ENCODE measurements at regions not wholly inside any gene's neighbourhood (a gene's known extent, or its start where the extent isn't known, plus 50 kb on each side); places are given as distances from the start of the nearest gene placed in this dataset.
A peak's percentile ranks its signal among the peaks of the same experiment; 100 is the strongest.

DNA sequence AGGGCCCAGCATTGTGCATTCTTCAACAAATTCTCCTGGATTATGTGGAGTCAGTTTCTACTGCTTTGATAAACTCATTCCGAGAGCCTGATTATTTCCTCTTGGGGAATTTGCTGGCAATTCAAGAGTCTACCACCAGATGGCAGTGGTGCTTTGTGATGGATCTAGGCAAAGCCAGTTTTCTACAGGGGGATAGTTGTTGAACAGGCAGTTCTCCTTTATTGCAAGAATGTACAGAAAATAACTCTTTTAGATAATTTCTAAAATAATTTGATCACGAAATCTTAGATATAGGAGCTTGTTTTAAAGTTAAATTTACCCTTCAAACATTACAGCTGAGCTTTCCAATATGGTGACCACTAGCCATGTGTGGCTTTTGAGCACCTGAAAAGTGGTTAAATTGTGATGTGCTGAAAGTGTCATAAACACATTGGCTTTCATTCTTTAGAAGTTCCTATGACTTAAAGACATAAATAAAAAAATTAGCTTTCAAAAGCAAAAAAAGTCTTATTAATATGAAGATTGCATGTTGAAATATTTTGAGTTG lies 66.7 kb upstream of the HAAO start:
- Histone ChIP-seq H3K27me3 (ENCODE audit: control insufficient read depth in 3 of 3, insufficient read depth in 3 of 3, low read depth in 1 of 3, low read length in 3 of 3) (no peaks in the 10 kb centered on the region), H3K36me3 (replicated peaks in 1 of 2; ENCODE audit: control insufficient read depth in 2 of 2, insufficient read depth in 2 of 2, low read length in 2 of 2) (no peaks in the 10 kb centered on the region), H4K91ac (ENCODE audit: low read depth, low read length, poor library complexity) (no peak overlapping the region), H3K4me2 (ENCODE audit: insufficient read depth, low read length, poor library complexity, severe bottlenecking) (no peak overlapping the region), H3K18ac (ENCODE audit: low read length) (no peak overlapping the region), H3K4ac (ENCODE audit: low read length) (no peak overlapping the region), H3K4me1 (ENCODE audit: control insufficient read depth in 2 of 2, insufficient read depth in 1 of 2, low read depth in 1 of 2, low read length in 2 of 2) (peaks cover 6% of the 10 kb centered on the region in 2 donors), H3K14ac (ENCODE audit: low read length) (no peak overlapping the region), H2BK12ac (ENCODE audit: low read length) (no peak overlapping the region), H3K4me3 (ENCODE audit: low read length in 2 of 2) (no peak overlapping the region), H3K9ac (ENCODE audit: low read depth, low read length, poor library complexity) (no peak overlapping the region), H3K79me1 (ENCODE audit: low read depth, low read length) (no peaks in the 10 kb centered on the region), H2BK15ac (ENCODE audit: low read length) (no peak overlapping the region), H2BK120ac (ENCODE audit: low read depth, low read length) (no peak overlapping the region), H3K27ac (replicated peaks; ENCODE audit: low read length) (no peak overlapping the region), H4K8ac (ENCODE audit: low read depth, low read length) (no peak overlapping the region), H2AFZ (ENCODE audit: low read length) (no peak overlapping the region), H2BK5ac (ENCODE audit: low read length) (no peak overlapping the region), H2AK5ac (ENCODE audit: low read depth, low read length) (no peak overlapping the region), H3K23ac (ENCODE audit: low read depth, low read length, poor library complexity) (no peak overlapping the region), H3K9me3 (replicated peaks in 1 of 2; ENCODE audit: control insufficient read depth in 2 of 2, insufficient read depth in 1 of 2, low read depth in 1 of 2, low read length in 2 of 2) (no peaks in the 10 kb centered on the region)
- DNase-seq (ENCODE audit: low spot score), result peak; percentile 88
- WGBS, 2 donors (ENCODE audit: extremely low coverage in 2 of 2, insufficient read length in 2 of 2, insufficient replicate concordance in 1 of 2), result no CpG with 5 or more reads among the region's 2 CpGs

DNA sequence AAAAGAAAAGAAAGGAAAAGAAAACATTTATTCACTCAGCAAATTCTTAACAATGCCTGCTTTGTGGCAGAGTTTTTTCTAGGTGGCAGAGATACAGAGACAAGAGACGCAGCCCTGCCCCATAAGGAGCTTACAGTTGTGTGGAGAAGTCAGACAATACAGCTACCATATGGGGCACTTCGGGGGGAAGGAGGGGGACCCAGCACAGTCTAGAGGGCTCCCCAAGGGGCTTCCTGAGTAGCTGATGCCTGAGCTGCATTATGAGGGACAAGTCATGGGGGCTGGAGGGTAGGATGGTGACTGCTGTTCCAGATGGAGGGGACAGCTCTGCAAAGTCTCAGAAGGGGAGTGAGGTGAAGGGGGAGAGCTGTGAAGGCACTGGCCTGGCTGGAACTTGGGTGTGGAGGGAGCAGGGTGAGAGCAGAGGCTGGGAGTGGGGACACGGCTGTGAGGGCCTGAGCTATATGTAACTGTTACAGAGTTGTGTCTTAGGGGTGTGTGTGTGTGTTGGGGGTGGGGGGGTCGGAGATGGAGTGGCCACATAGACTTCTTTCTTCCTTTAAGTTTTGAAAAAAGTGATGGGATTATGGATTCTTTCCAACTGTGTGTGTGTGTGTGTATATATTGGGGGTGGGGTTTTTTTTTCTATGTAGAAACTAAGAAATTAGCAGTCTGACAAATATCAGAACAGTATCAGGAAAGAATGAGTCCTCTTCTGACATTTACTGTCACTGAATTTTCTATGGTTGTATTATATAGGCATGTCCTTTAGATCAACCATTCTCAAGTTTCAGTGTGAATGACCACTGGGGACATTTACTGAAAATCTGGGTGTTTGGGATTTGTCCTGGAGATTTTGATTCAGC lies 66.0 kb upstream of the HAAO start:
- H3K4ac ChIP-seq (ENCODE audit: low read length), result no peak overlapping the region
- no CpG with 5 or more reads among the region's 4 CpGs for WGBS, 2 donors (ENCODE audit: extremely low coverage in 2 of 2, insufficient read length in 2 of 2, insufficient replicate concordance in 1 of 2)
- peak overlapping the region; percentile 54 for H3K18ac ChIP-seq (ENCODE audit: low read length)
- no peak overlapping the region for H3K27ac ChIP-seq (replicated peaks; ENCODE audit: low read length)
- no peaks in the 10 kb centered on the region for H3K36me3 ChIP-seq (replicated peaks in 1 of 2; ENCODE audit: control insufficient read depth in 2 of 2, insufficient read depth in 2 of 2, low read length in 2 of 2)
- no peak overlapping the region for H4K91ac ChIP-seq (ENCODE audit: low read depth, low read length, poor library complexity)
- H3K27me3 ChIP-seq (ENCODE audit: control insufficient read depth in 3 of 3, insufficient read depth in 3 of 3, low read depth in 1 of 3, low read length in 3 of 3), result no peaks in the 10 kb centered on the region
- no peak overlapping the region for H2AFZ ChIP-seq (ENCODE audit: low read length)
- DNase-seq (ENCODE audit: low spot score), result no peak
- no peak overlapping the region for H4K8ac ChIP-seq (ENCODE audit: low read depth, low read length)
- H3K4me1 ChIP-seq (ENCODE audit: control insufficient read depth in 2 of 2, insufficient read depth in 1 of 2, low read depth in 1 of 2, low read length in 2 of 2), result peaks cover 6 to 12% of the 10 kb centered on the region in 2 donors
- no peak overlapping the region for H3K4me2 ChIP-seq (ENCODE audit: insufficient read depth, low read length, poor library complexity, severe bottlenecking)
- H2BK5ac ChIP-seq (ENCODE audit: low read length), result no peak overlapping the region
- no peak overlapping the region for H2BK12ac ChIP-seq (ENCODE audit: low read length)
- H3K9ac ChIP-seq (ENCODE audit: low read depth, low read length, poor library complexity), result no peak overlapping the region
- H3K79me1 ChIP-seq (ENCODE audit: low read depth, low read length), result no peaks in the 10 kb centered on the region
- H3K4me3 ChIP-seq (ENCODE audit: low read length in 2 of 2), result no peak overlapping the region
- H3K9me3 ChIP-seq (replicated peaks in 1 of 2; ENCODE audit: control insufficient read depth in 2 of 2, insufficient read depth in 1 of 2, low read depth in 1 of 2, low read length in 2 of 2), result no peaks in the 10 kb centered on the region
- H3K23ac ChIP-seq (ENCODE audit: low read depth, low read length, poor library complexity), result no peak overlapping the region
- H2BK15ac ChIP-seq (ENCODE audit: low read length), result peak overlapping the region; percentile 24
- peak overlapping the region; percentile 79 for H2AK5ac ChIP-seq (ENCODE audit: low read depth, low read length)
- no peak overlapping the region for H3K14ac ChIP-seq (ENCODE audit: low read length)
- H2BK120ac ChIP-seq (ENCODE audit: low read depth, low read length), result no peak overlapping the region

DNA sequence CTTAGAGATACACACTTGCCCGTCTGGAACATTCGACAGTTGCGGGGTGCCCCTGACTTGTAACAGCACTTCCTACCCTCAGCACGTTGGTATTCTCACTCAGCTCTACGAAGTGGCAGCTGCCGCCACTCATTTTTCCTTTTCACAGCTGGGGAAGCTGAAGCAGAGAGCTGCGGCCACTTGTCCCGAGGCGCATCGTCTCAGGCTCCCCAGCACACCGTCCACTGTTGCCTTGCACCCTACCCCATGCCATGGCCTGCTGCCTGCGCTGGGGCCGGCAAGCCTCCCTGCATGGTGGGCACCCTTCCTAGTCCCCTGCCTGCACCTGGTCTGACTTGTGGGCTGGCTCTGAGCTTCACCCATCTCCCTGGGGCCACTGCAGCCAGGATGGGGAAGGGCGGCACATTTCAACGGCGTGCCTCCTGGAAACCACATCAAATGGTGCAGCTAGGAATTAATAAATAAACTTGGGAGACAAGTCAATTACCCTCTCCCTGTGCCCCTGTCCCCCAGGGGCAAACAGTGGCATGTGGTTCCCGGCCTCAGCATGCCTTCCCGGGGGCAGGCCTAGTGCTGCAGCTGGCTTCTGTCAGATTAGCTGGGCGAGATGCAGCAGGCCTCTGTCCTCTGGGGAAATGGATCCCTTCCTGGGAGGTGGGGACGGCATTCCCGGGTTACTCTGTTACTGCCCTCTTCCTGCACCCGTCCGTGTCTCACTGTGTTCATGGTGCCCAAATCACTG lies 64.7 kb upstream of the HAAO start:
- Histone ChIP-seq H2AK5ac (ENCODE audit: low read depth, low read length) (peak overlapping the region; percentile 43), H2BK15ac (ENCODE audit: low read length) (peak overlapping the region; percentile 91), H3K4ac (ENCODE audit: low read length) (peak overlapping the region; percentile 80), H3K4me3 (ENCODE audit: low read length in 2 of 2) (no peak overlapping the region), H2BK5ac (ENCODE audit: low read length) (no peak overlapping the region), H3K4me2 (ENCODE audit: insufficient read depth, low read length, poor library complexity, severe bottlenecking) (no peak overlapping the region), H3K14ac (ENCODE audit: low read length) (peak overlapping the region; percentile 26), H3K79me1 (ENCODE audit: low read depth, low read length) (no peaks in the 10 kb centered on the region), H4K91ac (ENCODE audit: low read depth, low read length, poor library complexity) (no peak overlapping the region), H3K18ac (ENCODE audit: low read length) (peak overlapping the region; percentile 68), H3K4me1 (ENCODE audit: control insufficient read depth in 2 of 2, insufficient read depth in 1 of 2, low read depth in 1 of 2, low read length in 2 of 2) (peaks cover 6 to 12% of the 10 kb centered on the region in 2 donors), H3K36me3 (replicated peaks in 1 of 2; ENCODE audit: control insufficient read depth in 2 of 2, insufficient read depth in 2 of 2, low read length in 2 of 2) (no peaks in the 10 kb centered on the region), H4K8ac (ENCODE audit: low read depth, low read length) (peak overlapping the region; percentile 92), H2BK12ac (ENCODE audit: low read length) (peak overlapping the region; percentile 97), H3K23ac (ENCODE audit: low read depth, low read length, poor library complexity) (peak overlapping the region; percentile 90), H3K27ac (replicated peaks; ENCODE audit: low read length) (no peak overlapping the region), H2BK120ac (ENCODE audit: low read depth, low read length) (peak overlapping the region; percentile 40), H2AFZ (ENCODE audit: low read length) (no peak overlapping the region), H3K9ac (ENCODE audit: low read depth, low read length, poor library complexity) (peak overlapping the region; percentile 55), H3K9me3 (replicated peaks in 1 of 2; ENCODE audit: control insufficient read depth in 2 of 2, insufficient read depth in 1 of 2, low read depth in 1 of 2, low read length in 2 of 2) (no peaks in the 10 kb centered on the region), H3K27me3 (ENCODE audit: control insufficient read depth in 3 of 3, insufficient read depth in 3 of 3, low read depth in 1 of 3, low read length in 3 of 3) (no peaks in the 10 kb centered on the region)
- DNase-seq (ENCODE audit: low spot score), result no peak
- WGBS, 2 donors (ENCODE audit: extremely low coverage in 2 of 2, insufficient read length in 2 of 2, insufficient replicate concordance in 1 of 2), result no CpG with 5 or more reads among the region's 23 CpGs

Measured in neuronal stem cell (in vitro differentiated cells).